ENCODE measurements at regions not wholly inside any gene's neighbourhood (a gene's known extent, or its start where the extent isn't known, plus 50 kb on each side); places are given as distances from the start of the nearest gene placed in this dataset.

DNA sequence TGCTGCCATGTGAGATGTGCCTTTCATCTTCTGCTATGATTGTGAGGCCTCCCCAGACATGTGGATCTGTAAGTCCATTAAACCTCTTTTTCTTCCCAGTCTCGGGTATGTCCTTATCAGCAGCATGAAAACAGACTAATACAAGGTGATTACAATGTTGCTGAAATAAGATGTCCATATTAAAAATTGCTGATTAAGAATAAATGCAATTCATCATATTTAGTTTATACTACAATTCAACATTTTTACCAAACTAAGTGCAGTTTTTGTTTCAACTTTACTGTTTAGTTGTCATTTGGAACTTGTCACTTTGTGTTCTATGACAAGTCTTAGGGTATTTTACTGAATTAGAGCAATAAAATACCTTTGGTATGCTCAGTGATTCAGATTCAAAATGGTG, 127.6 kb upstream of the TMCO5A start:
- H3K4me1 ChIP-seq: no peaks in the 10 kb centered on the region
- H3K27me3 ChIP-seq: no peaks in the 10 kb centered on the region
- 32 to 77% (median 46%) methylated on average over 1 of the region's 1 CpG for WGBS, 5 donors
- no peaks in the 10 kb centered on the region for H3K9me3 ChIP-seq
- no peaks in the 10 kb centered on the region for H3K36me3 ChIP-seq
- no peak overlapping the region for H3K27ac ChIP-seq
- intact Hi-C loops (cut with DNase I; ENCODE audit: low total_unique reads): no loop called here
- TF ChIP-seq, protein P1, sequence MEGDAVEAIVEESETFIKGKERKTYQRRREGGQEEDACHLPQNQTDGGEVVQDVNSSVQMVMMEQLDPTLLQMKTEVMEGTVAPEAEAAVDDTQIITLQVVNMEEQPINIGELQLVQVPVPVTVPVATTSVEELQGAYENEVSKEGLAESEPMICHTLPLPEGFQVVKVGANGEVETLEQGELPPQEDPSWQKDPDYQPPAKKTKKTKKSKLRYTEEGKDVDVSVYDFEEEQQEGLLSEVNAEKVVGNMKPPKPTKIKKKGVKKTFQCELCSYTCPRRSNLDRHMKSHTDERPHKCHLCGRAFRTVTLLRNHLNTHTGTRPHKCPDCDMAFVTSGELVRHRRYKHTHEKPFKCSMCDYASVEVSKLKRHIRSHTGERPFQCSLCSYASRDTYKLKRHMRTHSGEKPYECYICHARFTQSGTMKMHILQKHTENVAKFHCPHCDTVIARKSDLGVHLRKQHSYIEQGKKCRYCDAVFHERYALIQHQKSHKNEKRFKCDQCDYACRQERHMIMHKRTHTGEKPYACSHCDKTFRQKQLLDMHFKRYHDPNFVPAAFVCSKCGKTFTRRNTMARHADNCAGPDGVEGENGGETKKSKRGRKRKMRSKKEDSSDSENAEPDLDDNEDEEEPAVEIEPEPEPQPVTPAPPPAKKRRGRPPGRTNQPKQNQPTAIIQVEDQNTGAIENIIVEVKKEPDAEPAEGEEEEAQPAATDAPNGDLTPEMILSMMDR (IDR thresholded peaks at IDR 0.05): no peak
- TF ChIP-seq POLR2A (IDR thresholded peaks at IDR 0.05) (no peak), EP300 (IDR thresholded peaks at IDR 0.05) (no peak), POLR2AphosphoS5 (IDR thresholded peaks at IDR 0.05) (no peak)
- H3K4me3 ChIP-seq: no peak overlapping the region
- DNase-seq: no peak

DNA sequence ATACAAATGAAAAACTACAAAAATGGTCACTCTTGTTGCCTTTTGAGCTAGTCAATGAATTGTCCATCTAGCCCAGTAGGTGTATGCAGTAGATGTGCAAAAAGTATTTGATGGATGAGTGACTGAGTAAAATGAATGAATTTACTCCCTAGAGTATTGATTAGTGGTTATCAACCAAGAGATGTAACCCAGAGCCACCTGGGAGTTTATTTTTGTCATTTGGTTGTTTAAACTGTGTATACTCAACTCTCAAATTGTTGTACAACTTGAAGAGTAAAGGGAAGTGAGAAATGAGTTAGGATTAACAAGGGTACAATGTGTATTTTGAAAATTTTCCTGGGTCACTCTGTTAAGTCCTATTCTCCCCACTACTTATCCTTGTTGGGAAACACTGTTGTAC, 124.1 kb upstream of the TMCO5A start:
- TF ChIP-seq, protein P1 (IDR thresholded peaks at IDR 0.05): no peak
- TF ChIP-seq EP300 (IDR thresholded peaks at IDR 0.05) (no peak), POLR2A (IDR thresholded peaks at IDR 0.05) (no peak), POLR2AphosphoS5 (IDR thresholded peaks at IDR 0.05) (no peak)
- intact Hi-C loops (cut with DNase I; ENCODE audit: low total_unique reads): no loop called here
- H3K27me3 ChIP-seq: no peaks in the 10 kb centered on the region
- H3K4me3 ChIP-seq: no peak overlapping the region
- H3K27ac ChIP-seq: no peak overlapping the region
- H3K4me1 ChIP-seq: no peaks in the 10 kb centered on the region
- no peak for DNase-seq
- no peaks in the 10 kb centered on the region for H3K9me3 ChIP-seq
- no peaks in the 10 kb centered on the region for H3K36me3 ChIP-seq

DNA sequence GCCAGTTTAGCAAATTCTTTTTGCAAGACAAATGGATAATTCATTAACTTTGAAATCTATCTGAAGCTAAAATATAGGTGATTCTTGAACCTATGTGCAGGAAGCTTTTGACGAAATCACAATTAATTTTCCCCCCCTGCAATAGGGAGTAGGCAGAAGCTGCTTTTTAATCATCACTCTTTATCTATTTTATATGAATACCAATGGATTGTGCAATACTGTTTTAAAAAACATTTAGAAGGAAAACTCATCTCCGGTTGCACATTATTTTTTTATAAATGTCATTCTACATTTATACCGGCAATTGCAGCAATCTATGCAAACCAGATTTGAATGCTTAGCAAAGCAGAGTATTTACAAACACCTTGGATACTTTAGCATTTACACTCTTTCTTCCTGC, 121.1 kb upstream of the TMCO5A start:
- no peaks in the 10 kb centered on the region for H3K9me3 ChIP-seq
- TF ChIP-seq, protein P1 (IDR thresholded peaks at IDR 0.05): no peak
- TF ChIP-seq POLR2A (IDR thresholded peaks at IDR 0.05) (no peak), POLR2AphosphoS5 (IDR thresholded peaks at IDR 0.05) (no peak), EP300 (IDR thresholded peaks at IDR 0.05) (no peak)
- 84 to 91% (median 89%) methylated on average over 3 of the region's 3 CpGs for WGBS, 5 donors
- intact Hi-C loops (cut with DNase I; ENCODE audit: low total_unique reads): no loop called here
- no peaks in the 10 kb centered on the region for H3K27me3 ChIP-seq
- no peaks in the 10 kb centered on the region for H3K4me1 ChIP-seq
- no peak for DNase-seq
- H3K27ac ChIP-seq: no peak overlapping the region
- H3K4me3 ChIP-seq: no peak overlapping the region
- H3K36me3 ChIP-seq: no peaks in the 10 kb centered on the region

DNA sequence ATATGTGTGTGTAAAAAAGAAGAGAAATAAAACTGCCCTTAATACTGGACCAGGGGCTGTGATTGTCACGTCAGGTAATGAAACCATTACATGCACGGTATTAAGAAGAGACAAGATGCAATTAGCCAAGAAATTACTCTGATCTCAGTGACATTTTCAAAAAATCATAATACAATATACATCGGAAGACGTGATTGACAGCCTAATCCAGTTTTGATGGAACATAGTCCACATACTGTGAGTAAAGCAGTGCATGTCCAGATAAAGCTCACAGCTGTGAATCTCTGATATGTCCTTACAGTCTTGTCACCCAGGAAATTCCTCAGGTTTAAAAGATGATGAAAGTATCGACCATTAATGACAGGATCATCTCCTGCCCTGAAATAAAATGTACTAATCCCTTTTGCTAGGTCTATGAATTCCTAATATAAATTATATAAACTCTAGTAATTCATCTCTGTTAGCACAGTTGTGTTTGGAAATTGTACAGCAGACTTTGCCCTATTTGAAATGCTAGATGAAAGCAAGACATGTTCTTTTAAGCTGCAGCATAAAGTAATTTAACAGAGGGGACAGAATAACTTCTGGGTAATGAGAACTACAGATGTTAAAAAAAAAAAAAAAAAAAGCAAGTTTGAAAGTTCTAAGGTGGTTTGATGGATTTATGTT, 119.5 kb upstream of the TMCO5A start:
- H3K9me3 ChIP-seq: no peaks in the 10 kb centered on the region
- DNase-seq: no peak
- H3K4me1 ChIP-seq: no peaks in the 10 kb centered on the region
- H3K4me3 ChIP-seq: no peak overlapping the region
- H3K36me3 ChIP-seq: no peaks in the 10 kb centered on the region
- no peaks in the 10 kb centered on the region for H3K27me3 ChIP-seq
- no peak overlapping the region for H3K27ac ChIP-seq
- intact Hi-C loops (cut with DNase I; ENCODE audit: low total_unique reads): no loop called here
- 68 to 83% (median 77%) methylated on average over 5 of the region's 5 CpGs for WGBS, 5 donors
- TF ChIP-seq POLR2A (IDR thresholded peaks at IDR 0.05) (no peak), POLR2AphosphoS5 (IDR thresholded peaks at IDR 0.05) (no peak), EP300 (IDR thresholded peaks at IDR 0.05) (no peak)
- TF ChIP-seq, protein P1 (IDR thresholded peaks at IDR 0.05): no peak
